ENCODE measurements at regions not wholly inside any gene's neighbourhood (a gene's known extent, or its start where the extent isn't known, plus 50 kb on each side); places are given as distances from the start of the nearest gene placed in this dataset.

DNA sequence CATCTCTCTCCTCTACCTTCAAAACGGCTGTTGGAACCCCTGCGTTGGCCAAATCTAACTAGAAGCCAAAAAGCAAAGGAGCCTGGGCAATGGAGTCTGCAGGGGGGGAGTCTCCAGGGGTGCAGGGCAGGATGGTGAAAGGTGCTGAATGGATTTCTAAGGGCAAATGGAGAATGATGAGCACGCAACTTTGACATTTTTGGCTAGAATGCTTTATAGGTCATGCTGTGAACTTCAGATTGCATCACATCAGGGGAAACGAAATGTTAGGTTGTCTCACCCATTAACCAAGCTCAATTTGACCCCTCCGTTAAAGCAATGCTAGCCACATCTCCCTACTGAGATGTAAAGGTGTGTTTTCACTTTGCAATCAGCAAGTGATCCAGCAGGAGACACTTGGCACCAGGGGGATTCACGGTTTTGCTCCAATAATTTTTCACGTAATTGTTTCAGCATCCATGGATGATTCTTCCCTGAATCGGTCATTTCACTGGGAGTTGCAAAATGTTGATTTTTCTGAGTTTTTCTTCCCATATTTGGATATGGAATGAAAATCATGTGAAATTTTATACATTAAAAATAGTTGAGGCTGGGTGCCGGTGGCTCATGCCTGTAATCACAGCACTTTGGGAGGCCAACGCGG lies 78.0 kb upstream of the MDM1 start:
- no peak for TF ChIP-seq POLR2A (IDR thresholded peaks at IDR 0.05)
- TF ChIP-seq, protein P1, sequence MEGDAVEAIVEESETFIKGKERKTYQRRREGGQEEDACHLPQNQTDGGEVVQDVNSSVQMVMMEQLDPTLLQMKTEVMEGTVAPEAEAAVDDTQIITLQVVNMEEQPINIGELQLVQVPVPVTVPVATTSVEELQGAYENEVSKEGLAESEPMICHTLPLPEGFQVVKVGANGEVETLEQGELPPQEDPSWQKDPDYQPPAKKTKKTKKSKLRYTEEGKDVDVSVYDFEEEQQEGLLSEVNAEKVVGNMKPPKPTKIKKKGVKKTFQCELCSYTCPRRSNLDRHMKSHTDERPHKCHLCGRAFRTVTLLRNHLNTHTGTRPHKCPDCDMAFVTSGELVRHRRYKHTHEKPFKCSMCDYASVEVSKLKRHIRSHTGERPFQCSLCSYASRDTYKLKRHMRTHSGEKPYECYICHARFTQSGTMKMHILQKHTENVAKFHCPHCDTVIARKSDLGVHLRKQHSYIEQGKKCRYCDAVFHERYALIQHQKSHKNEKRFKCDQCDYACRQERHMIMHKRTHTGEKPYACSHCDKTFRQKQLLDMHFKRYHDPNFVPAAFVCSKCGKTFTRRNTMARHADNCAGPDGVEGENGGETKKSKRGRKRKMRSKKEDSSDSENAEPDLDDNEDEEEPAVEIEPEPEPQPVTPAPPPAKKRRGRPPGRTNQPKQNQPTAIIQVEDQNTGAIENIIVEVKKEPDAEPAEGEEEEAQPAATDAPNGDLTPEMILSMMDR (IDR thresholded peaks at IDR 0.05) = no peak

Data from adrenal gland (tissue), 5 donors.